Smooth muscle cell (in vitro differentiated cells): ENCODE measurements at regions not wholly inside any gene's neighbourhood (a gene's known extent, or its start where the extent isn't known, plus 50 kb on each side); places are given as distances from the start of the nearest gene placed in this dataset.

Source experiments
- DNase-seq: peaks from one replicate; lab custom pipeline; 2025; ENCODE audit not compliant: unreplicated experiment; lab: John Stamatoyannopoulos, UW
- H2AFZ ChIP-seq: fragments of 200-600 bp; sonication (generic); 2 replicates; pipeline ENCODE4 v1.6.0; 2016; ENCODE audit warnings: antibody characterized with exemption, low read depth, mild to moderate bottlenecking
- H3F3A ChIP-seq: fragments of 200-600 bp; sonication (generic); 2 replicates; pipeline ENCODE4 v1.6.0; 2017; ENCODE audit warnings: antibody characterized with exemption, low read depth
- H3K27ac ChIP-seq: fragments of 200-600 bp; sonication (generic); 2 replicates; pipeline ENCODE4 v1.5.1; 2016; ENCODE audit warnings: low read depth, mild to moderate bottlenecking
- H3K27me3 ChIP-seq: fragments of 200-600 bp; sonication (generic); 2 replicates; pipeline ENCODE4 v1.6.1; 2016; ENCODE audit warnings: low read depth, mild to moderate bottlenecking
- H3K36me3 ChIP-seq: fragments of 200-600 bp; sonication (generic); 2 replicates; pipeline ENCODE4 v1.5.1; 2016; ENCODE audit warnings: low read depth
- H3K4me1 ChIP-seq: fragments of 200-600 bp; sonication (generic); 2 replicates; pipeline ENCODE4 v1.5.1; 2016; ENCODE audit warnings: low read depth
- H3K4me2 ChIP-seq: fragments of 200-600 bp; sonication (generic); 2 replicates; pipeline ENCODE4 v1.6.0; 2016; ENCODE audit warnings: mild to moderate bottlenecking
- H3K4me3 ChIP-seq: fragments of 200-600 bp; sonication (generic); 2 replicates; pipeline ENCODE4 v1.5.1; 2016; ENCODE audit warnings: mild to moderate bottlenecking
- H3K79me2 ChIP-seq: fragments of 200-600 bp; sonication (generic); 2 replicates; pipeline ENCODE4 v1.6.0; 2016; ENCODE audit warnings: low read depth, mild to moderate bottlenecking
- H3K9ac ChIP-seq: fragments of 200-600 bp; sonication (generic); 2 replicates; pipeline ENCODE4 v1.6.0; 2016; ENCODE audit warnings: low read depth
- H3K9me3 ChIP-seq: fragments of 200-600 bp; sonication (generic); replicated peaks from 2 replicates; pipeline ENCODE4 v1.5.1; 2016; ENCODE audit warnings: low read depth
- H4K20me1 ChIP-seq: fragments of 200-600 bp; sonication (generic); 2 replicates; pipeline ENCODE4 v1.6.0; 2016; ENCODE audit warnings: low read depth
- WGBS: methylation state at CpG from one replicate; pipeline ENCODE4 v1.1.7; 2016; ENCODE audit warnings: low lambda C conversion rate; 5-methylcytosine and 5-hydroxymethylcytosine counted together
- TF ChIP-seq, protein P1 (sequence below): fragments of 200-600 bp; sonication (generic); IDR thresholded peaks from 2 replicates; pipeline ENCODE4 v1.5.1; 2017; ENCODE audit warnings: borderline replicate concordance, mild to moderate bottlenecking, antibody characterized with exemption; ENCODE audit not compliant: insufficient read depth, poor library complexity, severe bottlenecking

DNA sequence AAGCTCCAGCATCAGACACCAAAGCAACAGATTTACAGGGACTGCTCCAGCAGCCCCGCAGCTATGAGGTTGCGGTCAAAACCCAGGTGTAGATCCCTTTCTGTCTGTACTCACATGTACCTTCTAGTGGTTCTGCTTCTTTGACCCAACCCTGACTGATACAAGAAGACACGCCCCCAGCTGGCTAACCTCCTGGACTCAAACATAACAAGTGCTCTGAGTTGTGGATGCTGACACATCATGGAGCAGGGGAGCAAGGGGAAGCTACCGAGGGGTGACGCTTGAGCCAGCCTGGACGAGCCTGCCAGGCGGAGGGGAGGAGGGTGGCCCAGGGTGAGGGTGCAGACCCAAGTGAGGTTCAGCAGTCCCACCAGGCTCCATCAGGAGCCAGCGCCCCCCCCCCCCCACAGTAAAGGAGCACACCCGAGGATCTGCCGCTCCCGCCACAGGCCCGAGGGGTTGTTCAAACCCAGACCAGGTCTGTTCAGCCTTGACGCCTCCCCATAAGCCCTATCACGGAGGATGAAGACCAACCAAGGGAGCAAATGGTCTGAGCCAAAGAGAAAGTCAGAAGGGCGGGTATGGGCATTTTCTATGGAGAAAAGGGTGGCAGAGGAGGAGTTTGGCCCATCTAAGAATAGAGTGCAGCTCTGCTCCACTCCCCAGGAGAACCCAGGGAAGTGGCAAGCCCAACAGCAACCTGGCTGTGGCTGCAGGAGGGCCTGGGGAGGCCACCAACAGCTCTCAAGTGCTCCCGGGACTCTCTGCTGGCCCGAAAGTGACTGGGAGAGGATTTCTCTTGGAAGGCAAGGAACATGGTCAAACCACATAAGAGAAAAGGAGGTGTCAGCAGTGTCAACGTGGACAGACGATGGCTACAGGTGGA lies 229.4 kb downstream of the BCL11B start:
- no peaks in the 10 kb centered on the region for H3K79me2 ChIP-seq
- H3F3A ChIP-seq: no peaks in the 10 kb centered on the region
- no peak overlapping the region for H3K9ac ChIP-seq
- no peaks in the 10 kb centered on the region for H4K20me1 ChIP-seq
- no peak overlapping the region for H2AFZ ChIP-seq
- H3K27me3 ChIP-seq: no peaks in the 10 kb centered on the region
- TF ChIP-seq, protein P1, sequence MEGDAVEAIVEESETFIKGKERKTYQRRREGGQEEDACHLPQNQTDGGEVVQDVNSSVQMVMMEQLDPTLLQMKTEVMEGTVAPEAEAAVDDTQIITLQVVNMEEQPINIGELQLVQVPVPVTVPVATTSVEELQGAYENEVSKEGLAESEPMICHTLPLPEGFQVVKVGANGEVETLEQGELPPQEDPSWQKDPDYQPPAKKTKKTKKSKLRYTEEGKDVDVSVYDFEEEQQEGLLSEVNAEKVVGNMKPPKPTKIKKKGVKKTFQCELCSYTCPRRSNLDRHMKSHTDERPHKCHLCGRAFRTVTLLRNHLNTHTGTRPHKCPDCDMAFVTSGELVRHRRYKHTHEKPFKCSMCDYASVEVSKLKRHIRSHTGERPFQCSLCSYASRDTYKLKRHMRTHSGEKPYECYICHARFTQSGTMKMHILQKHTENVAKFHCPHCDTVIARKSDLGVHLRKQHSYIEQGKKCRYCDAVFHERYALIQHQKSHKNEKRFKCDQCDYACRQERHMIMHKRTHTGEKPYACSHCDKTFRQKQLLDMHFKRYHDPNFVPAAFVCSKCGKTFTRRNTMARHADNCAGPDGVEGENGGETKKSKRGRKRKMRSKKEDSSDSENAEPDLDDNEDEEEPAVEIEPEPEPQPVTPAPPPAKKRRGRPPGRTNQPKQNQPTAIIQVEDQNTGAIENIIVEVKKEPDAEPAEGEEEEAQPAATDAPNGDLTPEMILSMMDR: no peak
- H3K4me1 ChIP-seq: peaks cover 3% of the 10 kb centered on the region
- H3K4me2 ChIP-seq: no peak overlapping the region
- no peak overlapping the region for H3K27ac ChIP-seq
- no peaks in the 10 kb centered on the region for H3K9me3 ChIP-seq
- no peak overlapping the region for H3K4me3 ChIP-seq
- 91% methylated on average over 19 of the region's 19 CpGs for WGBS
- H3K36me3 ChIP-seq: no peaks in the 10 kb centered on the region
- DNase-seq: no peak

DNA sequence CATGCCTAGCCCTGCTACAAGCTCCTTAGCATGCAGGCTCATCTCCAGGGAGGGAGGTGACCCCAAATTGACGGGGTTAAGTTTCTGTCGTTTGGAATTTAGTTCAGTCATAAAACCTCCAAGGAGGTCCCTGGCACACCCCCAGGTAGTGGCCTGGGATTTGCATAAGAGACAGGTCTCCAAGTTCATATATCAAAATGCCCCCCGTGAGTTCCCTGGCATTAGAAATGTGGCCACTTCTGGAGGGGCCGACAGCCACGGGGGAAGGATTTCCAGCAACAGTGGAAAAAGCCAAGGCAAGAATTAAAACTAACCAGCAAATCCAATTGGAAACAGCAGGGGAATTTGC lies 228.8 kb downstream of the BCL11B start:
- Histone ChIP-seq H3F3A (no peaks in the 10 kb centered on the region), H3K9ac (no peak overlapping the region), H3K27me3 (no peaks in the 10 kb centered on the region), H3K4me1 (peaks cover 5% of the 10 kb centered on the region), H3K9me3 (no peaks in the 10 kb centered on the region), H3K4me3 (no peak overlapping the region), H2AFZ (no peak overlapping the region), H3K36me3 (no peaks in the 10 kb centered on the region), H4K20me1 (no peaks in the 10 kb centered on the region), H3K79me2 (no peaks in the 10 kb centered on the region), H3K27ac (no peak overlapping the region), H3K4me2 (no peak overlapping the region)
- TF ChIP-seq, protein P1: no peak
- WGBS: 89% methylated on average over 5 of the region's 5 CpGs
- DNase-seq: no peak

DNA sequence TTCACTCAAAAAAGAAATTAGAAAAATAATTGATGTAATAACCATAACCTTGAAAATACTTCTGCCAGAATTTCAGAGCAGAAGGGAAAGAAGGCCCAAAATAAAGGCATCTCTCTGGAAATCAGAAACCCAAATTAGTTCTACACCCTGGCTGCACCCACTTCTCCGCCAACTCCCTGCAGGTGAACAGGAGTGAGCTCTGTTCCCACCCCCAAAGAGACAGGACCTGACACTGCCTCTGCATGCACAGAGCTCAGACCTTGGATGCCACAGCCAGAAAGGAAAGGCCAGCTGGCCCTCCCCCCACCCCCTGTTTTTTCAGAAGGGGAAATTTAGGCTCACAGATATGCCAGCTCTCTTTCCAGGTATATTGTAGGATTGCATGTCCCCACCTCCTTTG lies 228.2 kb downstream of the BCL11B start:
- WGBS: 100% methylated on average over 1 of the region's 1 CpG
- no peaks in the 10 kb centered on the region for H4K20me1 ChIP-seq
- no peaks in the 10 kb centered on the region for H3K27me3 ChIP-seq
- peaks cover 5% of the 10 kb centered on the region for H3K4me1 ChIP-seq
- TF ChIP-seq, protein P1: no peak
- H3K9me3 ChIP-seq: no peaks in the 10 kb centered on the region
- no peak overlapping the region for H3K27ac ChIP-seq
- H3K4me3 ChIP-seq: no peak overlapping the region
- H3F3A ChIP-seq: no peaks in the 10 kb centered on the region
- no peak overlapping the region for H3K9ac ChIP-seq
- H3K4me2 ChIP-seq: no peak overlapping the region
- no peak overlapping the region for H2AFZ ChIP-seq
- DNase-seq: no peak
- no peaks in the 10 kb centered on the region for H3K36me3 ChIP-seq
- no peaks in the 10 kb centered on the region for H3K79me2 ChIP-seq

DNA sequence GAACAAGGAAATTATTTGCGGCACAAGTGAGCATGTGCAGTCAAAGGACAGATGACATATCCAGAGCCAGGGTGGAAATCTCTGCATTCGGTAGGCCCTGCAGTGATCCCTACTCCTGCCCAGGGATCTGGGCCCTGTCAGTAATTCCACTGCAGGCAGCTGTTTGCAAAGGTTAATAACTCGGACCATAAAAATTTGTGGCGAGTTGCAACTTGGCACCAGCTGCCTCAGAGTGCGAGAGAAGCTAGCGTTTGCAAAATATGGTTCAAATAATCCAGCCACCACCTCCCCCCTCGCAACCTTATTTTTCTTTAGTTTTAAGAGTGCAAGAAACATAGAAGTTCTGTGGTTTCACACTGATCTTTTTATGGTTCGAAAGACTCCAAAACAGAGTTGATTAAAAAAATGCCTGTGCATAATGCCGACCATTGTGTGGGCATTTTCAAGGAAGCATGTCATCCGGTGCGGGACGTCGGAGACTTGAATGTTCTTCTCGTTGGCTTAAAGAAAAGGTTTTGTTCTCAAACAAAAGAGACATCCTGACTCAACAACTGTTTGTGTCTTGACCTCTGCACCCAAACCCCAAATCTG lies 224.5 kb downstream of the BCL11B start:
- TF ChIP-seq, protein P1: no peak
- Histone ChIP-seq H3K4me2 (no peak overlapping the region), H4K20me1 (no peaks in the 10 kb centered on the region), H3K9ac (no peak overlapping the region), H3K27ac (no peak overlapping the region), H3K79me2 (no peaks in the 10 kb centered on the region), H3K36me3 (no peaks in the 10 kb centered on the region), H3K9me3 (no peaks in the 10 kb centered on the region), H3K4me1 (peaks cover 5% of the 10 kb centered on the region), H3K27me3 (no peaks in the 10 kb centered on the region), H2AFZ (no peak overlapping the region), H3K4me3 (no peak overlapping the region), H3F3A (no peaks in the 10 kb centered on the region)
- WGBS: 56% methylated on average over 14 of the region's 14 CpGs
- DNase-seq: no peak
